ENCODE measurements at regions not wholly inside any gene's neighbourhood (a gene's known extent, or its start where the extent isn't known, plus 50 kb on each side); places are given as distances from the start of the nearest gene placed in this dataset.

DNA sequence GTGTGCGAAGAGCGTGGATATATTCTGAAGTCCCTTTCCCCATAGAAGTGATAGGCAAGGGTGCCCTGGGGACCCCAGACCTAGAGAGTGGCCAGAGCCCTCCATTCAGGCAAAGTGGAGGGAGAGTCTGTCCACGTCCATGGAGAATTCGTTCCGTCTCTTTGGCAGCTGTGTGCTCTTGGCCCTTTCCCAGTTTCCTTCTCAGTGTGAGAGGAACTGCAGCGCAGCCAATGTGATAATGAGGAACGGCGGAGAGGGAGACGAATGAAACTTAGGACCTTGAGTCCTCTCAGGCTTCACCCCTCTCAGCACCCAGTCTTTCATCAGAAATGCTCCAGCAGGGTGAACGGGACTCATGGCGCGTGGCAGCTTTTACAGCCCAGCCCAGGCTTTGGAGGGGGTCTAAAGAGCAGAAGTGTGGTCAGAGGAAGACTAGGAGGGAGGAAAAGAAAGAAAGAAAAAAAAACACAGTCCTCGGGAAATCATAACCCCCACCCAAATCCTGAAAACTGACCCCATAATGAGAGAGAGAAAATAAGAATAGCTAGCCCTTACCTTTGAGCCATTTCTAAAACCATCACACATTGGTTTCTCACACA lies 95.0 kb upstream of the RIOK3 start:
- Histone ChIP-seq H3K4me2 (ENCODE audit: extremely low read depth, insufficient read depth, low read length) (peak overlapping the region; percentile 68), H3K9ac (ENCODE audit: insufficient read depth, low read length) (no peak overlapping the region), H3K79me2 (ENCODE audit: control insufficient read depth, insufficient read depth, low read length) (no peaks in the 10 kb centered on the region), H2AFZ (ENCODE audit: low read length) (no peak overlapping the region), H3K27me3 (ENCODE audit: control insufficient read depth, insufficient read depth, low read length) (no peaks in the 10 kb centered on the region), H4K20me1 (ENCODE audit: control insufficient read depth, extremely low read depth, insufficient read depth, low read length) (no peaks in the 10 kb centered on the region), H3K4me3 (replicated peaks in 1 of 4; ENCODE audit: control extremely low read depth in 1 of 4, insufficient read depth in 1 of 4, low read depth in 3 of 4, low read length in 4 of 4) (no peak overlapping the region), H3K36me3 (ENCODE audit: control insufficient read depth, insufficient read depth, low read length) (no peaks in the 10 kb centered on the region), H3K4me1 (ENCODE audit: control insufficient read depth, extremely low read depth, insufficient read depth, low read length) (peaks cover 6% of the 10 kb centered on the region), H3K9me3 (ENCODE audit: control insufficient read depth, insufficient read depth, low read depth, low read length) (no peaks in the 10 kb centered on the region), H3K27ac (ENCODE audit: insufficient read depth, low read length) (no peak overlapping the region)
- TF ChIP-seq, protein P1, sequence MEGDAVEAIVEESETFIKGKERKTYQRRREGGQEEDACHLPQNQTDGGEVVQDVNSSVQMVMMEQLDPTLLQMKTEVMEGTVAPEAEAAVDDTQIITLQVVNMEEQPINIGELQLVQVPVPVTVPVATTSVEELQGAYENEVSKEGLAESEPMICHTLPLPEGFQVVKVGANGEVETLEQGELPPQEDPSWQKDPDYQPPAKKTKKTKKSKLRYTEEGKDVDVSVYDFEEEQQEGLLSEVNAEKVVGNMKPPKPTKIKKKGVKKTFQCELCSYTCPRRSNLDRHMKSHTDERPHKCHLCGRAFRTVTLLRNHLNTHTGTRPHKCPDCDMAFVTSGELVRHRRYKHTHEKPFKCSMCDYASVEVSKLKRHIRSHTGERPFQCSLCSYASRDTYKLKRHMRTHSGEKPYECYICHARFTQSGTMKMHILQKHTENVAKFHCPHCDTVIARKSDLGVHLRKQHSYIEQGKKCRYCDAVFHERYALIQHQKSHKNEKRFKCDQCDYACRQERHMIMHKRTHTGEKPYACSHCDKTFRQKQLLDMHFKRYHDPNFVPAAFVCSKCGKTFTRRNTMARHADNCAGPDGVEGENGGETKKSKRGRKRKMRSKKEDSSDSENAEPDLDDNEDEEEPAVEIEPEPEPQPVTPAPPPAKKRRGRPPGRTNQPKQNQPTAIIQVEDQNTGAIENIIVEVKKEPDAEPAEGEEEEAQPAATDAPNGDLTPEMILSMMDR (conservative IDR thresholded peaks at IDR 0.05 in 1 of 2, IDR thresholded peaks at IDR 0.05 in 1 of 2; ENCODE audit: low read depth in 1 of 2, low read length in 2 of 2) = no peak
- TF ChIP-seq EZH2 (IDR thresholded peaks at IDR 0.05; ENCODE audit: low read length, missing control alignments) = no peak
- peak in 1 of 2 donors; percentile 40 for DNase-seq (ENCODE audit: low read depth in 2 of 2)

DNA sequence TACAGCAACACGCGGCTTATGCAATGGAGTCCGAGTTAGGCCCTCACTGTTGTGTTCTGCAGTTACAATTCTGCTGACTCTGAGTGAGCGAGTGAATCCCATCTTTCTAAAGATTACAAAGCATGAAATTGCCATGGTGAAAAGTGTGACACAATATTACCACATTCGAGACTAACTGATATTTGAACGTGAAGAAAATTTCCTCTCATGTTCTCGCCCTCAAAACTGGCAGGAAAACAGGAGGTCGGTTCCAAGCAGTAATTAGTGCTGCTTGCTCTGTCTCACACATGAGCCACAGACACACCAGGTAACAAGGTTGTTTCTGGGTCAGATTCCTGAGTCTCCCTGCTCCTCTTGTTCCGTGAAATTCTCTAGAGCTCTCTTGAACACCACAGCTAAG lies 93.7 kb upstream of the RIOK3 start:
- no peaks in the 10 kb centered on the region for H3K27me3 ChIP-seq (ENCODE audit: control insufficient read depth, insufficient read depth, low read length)
- TF ChIP-seq, protein P1 (conservative IDR thresholded peaks at IDR 0.05 in 1 of 2, IDR thresholded peaks at IDR 0.05 in 1 of 2; ENCODE audit: low read depth in 1 of 2, low read length in 2 of 2) = no peak
- no peak for TF ChIP-seq EZH2 (IDR thresholded peaks at IDR 0.05; ENCODE audit: low read length, missing control alignments)
- H3K4me1 ChIP-seq (ENCODE audit: control insufficient read depth, extremely low read depth, insufficient read depth, low read length) = peaks cover 6% of the 10 kb centered on the region

GRCh38 chr18:23363865-23364570 lies 89.1 kb upstream of the RIOK3 start:
- H3K4me2 ChIP-seq (ENCODE audit: extremely low read depth, insufficient read depth, low read length) = no peak overlapping the region
- DNase-seq (ENCODE audit: low read depth in 2 of 2) = no peak
- TF ChIP-seq, protein P1 (conservative IDR thresholded peaks at IDR 0.05 in 1 of 2, IDR thresholded peaks at IDR 0.05 in 1 of 2; ENCODE audit: low read depth in 1 of 2, low read length in 2 of 2) = no peak
- no peak for TF ChIP-seq EZH2 (IDR thresholded peaks at IDR 0.05; ENCODE audit: low read length, missing control alignments)
- H3K79me2 ChIP-seq (ENCODE audit: control insufficient read depth, insufficient read depth, low read length) = no peaks in the 10 kb centered on the region
- no peak overlapping the region for H2AFZ ChIP-seq (ENCODE audit: low read length)
- peaks cover 3% of the 10 kb centered on the region for H3K4me1 ChIP-seq (ENCODE audit: control insufficient read depth, extremely low read depth, insufficient read depth, low read length)
- H3K36me3 ChIP-seq (ENCODE audit: control insufficient read depth, insufficient read depth, low read length) = no peaks in the 10 kb centered on the region
- H3K4me3 ChIP-seq (replicated peaks in 1 of 4; ENCODE audit: control extremely low read depth in 1 of 4, insufficient read depth in 1 of 4, low read depth in 3 of 4, low read length in 4 of 4) = no peak overlapping the region
- H3K9ac ChIP-seq (ENCODE audit: insufficient read depth, low read length) = no peak overlapping the region
- no peaks in the 10 kb centered on the region for H3K9me3 ChIP-seq (ENCODE audit: control insufficient read depth, insufficient read depth, low read depth, low read length)
- no peaks in the 10 kb centered on the region for H3K27me3 ChIP-seq (ENCODE audit: control insufficient read depth, insufficient read depth, low read length)
- H3K27ac ChIP-seq (ENCODE audit: insufficient read depth, low read length) = no peak overlapping the region
- H4K20me1 ChIP-seq (ENCODE audit: control insufficient read depth, extremely low read depth, insufficient read depth, low read length) = no peaks in the 10 kb centered on the region

More for the DNA sequence above, 93.7 kb upstream of the RIOK3 start:
- H3K9ac ChIP-seq (ENCODE audit: insufficient read depth, low read length) = no peak overlapping the region
- H3K4me3 ChIP-seq (replicated peaks in 1 of 4; ENCODE audit: control extremely low read depth in 1 of 4, insufficient read depth in 1 of 4, low read depth in 3 of 4, low read length in 4 of 4) = no peak overlapping the region
- no peaks in the 10 kb centered on the region for H4K20me1 ChIP-seq (ENCODE audit: control insufficient read depth, extremely low read depth, insufficient read depth, low read length)
- no peaks in the 10 kb centered on the region for H3K9me3 ChIP-seq (ENCODE audit: control insufficient read depth, insufficient read depth, low read depth, low read length)
- H3K4me2 ChIP-seq (ENCODE audit: extremely low read depth, insufficient read depth, low read length) = no peak overlapping the region
- DNase-seq (ENCODE audit: low read depth in 2 of 2) = no peak
- H2AFZ ChIP-seq (ENCODE audit: low read length) = no peak overlapping the region
- no peaks in the 10 kb centered on the region for H3K36me3 ChIP-seq (ENCODE audit: control insufficient read depth, insufficient read depth, low read length)
- H3K79me2 ChIP-seq (ENCODE audit: control insufficient read depth, insufficient read depth, low read length) = no peaks in the 10 kb centered on the region
- H3K27ac ChIP-seq (ENCODE audit: insufficient read depth, low read length) = no peak overlapping the region

Measured in fibroblast of lung (primary cell).